HUDEP-2 (cell line): ENCODE measurements at regions not wholly inside any gene's neighbourhood (a gene's known extent, or its start where the extent isn't known, plus 50 kb on each side); places are given as distances from the start of the nearest gene placed in this dataset.
"Not testable (repeated sequence)": the region's sequence is repeated elsewhere in the genome, so short reads cannot be mapped to it uniquely, and the experiment has no call there.

ENCODE experiments used
- DNase-seq, 76 experiments: peaks; one replicate each; lab custom pipeline; 2025; ENCODE audit not compliant: unreplicated experiment in 76 of 76; lab: John Stamatoyannopoulos, UW

- DNase-seq: no peak
These were observed 167.2 kb downstream of the NDFIP2 start for GRCh38 chr13:79648191-79648590.

GRCh38 chr13:79647533-79647932 is 166.6 kb downstream of the NDFIP2 start:
- no peak for DNase-seq

GRCh38 chr13:79646880-79647279 is 165.9 kb downstream of the NDFIP2 start:
- DNase-seq: peak in 1 of 76 experiments; percentile 1

GRCh38 chr13:79645569-79645968 is 164.6 kb downstream of the NDFIP2 start:
- DNase-seq: no peak

GRCh38 chr13:79642596-79642995 is 161.6 kb downstream of the NDFIP2 start:
- no peak for DNase-seq

- no peak for DNase-seq
These were observed 156.3 kb downstream of the NDFIP2 start for GRCh38 chr13:79637133-79637763.

GRCh38 chr13:79631051-79631659 is 150.2 kb downstream of the NDFIP2 start:
- DNase-seq: no peak

- no peak for DNase-seq
These were observed 147.5 kb downstream of the NDFIP2 start for GRCh38 chr13:79628463-79628862.

GRCh38 chr13:79626924-79627323 is 146.0 kb downstream of the NDFIP2 start:
- no peak for DNase-seq

GRCh38 chr13:79625517-79625916 is 144.6 kb downstream of the NDFIP2 start:
- DNase-seq: no peak

- DNase-seq: no peak
These were observed 140.9 kb downstream of the NDFIP2 start for GRCh38 chr13:79621902-79622301.

- no peak for DNase-seq
These were observed 140.5 kb downstream of the NDFIP2 start for GRCh38 chr13:79621449-79621848.

GRCh38 chr13:79614250-79614918 is 133.4 kb downstream of the NDFIP2 start:
- DNase-seq: no peak

- no peak for DNase-seq
These were observed 131.6 kb downstream of the NDFIP2 start for GRCh38 chr13:79612604-79613003.

- not testable (repeated sequence) for DNase-seq
These were observed 126.9 kb downstream of the NDFIP2 start for GRCh38 chr13:79607895-79608294.
